Endometrium (tissue), 2 donors: ENCODE measurements at regions not wholly inside any gene's neighbourhood (a gene's known extent, or its start where the extent isn't known, plus 50 kb on each side); places are given as distances from the start of the nearest gene placed in this dataset.

Experiments used
- FAIRE-seq: peaks from 2 replicates; lab custom pipeline; 2012; peaks lifted over from hg19 to GRCh38; lab: Jason Lieb, UNC
- donor health status: control.
- donor health status: control.

DNA sequence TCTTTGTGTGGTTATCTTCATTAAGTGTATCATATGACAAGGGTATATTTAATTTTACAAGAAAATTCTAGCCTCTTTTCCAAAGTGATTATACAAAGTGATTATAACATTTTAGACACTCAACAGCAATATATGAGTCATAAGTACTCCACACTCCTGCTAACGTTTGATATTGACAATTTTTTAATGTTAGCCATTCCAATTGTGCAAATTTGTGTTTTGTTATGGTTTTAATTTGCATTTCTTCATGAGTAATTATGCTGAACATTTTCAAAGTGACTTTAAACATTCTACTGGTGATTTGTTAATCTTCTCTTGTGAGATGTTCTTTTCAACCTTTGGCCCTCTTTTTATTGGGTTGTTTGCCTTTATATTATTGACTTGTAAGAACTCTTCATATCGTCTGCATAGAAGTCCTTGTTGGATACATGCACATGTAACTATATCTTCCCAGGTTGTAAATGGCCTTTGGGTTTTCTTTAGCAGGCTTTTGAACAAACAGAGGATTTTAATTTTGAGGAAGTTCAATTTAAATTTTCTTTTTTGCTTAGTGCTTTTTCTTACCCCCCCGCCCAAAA is 771.6 kb upstream of the ZNF608 start:
- FAIRE-seq, result peak; percentile 35

GRCh38 chr5:125521289-125521688 is 774.9 kb upstream of the ZNF608 start:
- no peak for FAIRE-seq

DNA sequence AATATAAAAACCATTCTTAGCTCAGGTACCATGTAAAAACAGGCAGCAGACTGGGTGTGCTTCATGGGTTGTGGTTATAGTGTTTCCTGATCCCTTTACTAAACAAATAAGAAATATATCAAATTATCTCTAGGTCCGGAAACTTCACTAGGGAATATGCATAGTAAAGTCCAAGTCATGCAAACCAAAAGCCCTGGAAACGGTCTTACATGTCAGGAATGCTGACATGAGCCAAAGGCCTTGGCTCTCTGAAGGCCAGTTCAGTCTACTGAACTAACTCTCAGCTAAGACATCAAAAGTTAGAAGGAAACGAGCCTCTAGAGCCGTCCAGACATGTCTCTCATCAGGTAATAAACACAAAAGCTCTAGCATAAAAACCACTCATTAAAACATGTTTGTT is 778.9 kb upstream of the ZNF608 start:
- FAIRE-seq, result no peak

GRCh38 chr5:125526966-125527365 is 780.5 kb upstream of the ZNF608 start:
- no peak for FAIRE-seq

DNA sequence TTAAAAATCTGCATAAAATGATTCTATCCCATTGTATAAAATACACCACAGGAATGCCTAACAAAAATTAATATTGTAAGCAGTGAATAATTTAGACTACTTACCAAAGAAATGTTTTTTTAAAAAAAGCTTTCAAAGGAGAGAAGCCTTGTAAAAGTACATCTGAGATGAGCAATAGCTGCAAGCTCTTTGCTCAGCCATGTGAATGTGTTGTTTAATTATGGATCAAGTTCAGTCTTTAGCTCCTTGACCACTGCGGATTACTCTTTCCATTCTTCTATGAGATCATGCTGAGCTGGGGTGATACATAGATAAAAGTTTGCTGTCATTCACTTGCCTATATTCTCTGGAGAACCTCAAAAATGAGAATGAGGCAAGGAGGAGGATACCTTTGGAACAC is 782.4 kb upstream of the ZNF608 start:
- no peak for FAIRE-seq

DNA sequence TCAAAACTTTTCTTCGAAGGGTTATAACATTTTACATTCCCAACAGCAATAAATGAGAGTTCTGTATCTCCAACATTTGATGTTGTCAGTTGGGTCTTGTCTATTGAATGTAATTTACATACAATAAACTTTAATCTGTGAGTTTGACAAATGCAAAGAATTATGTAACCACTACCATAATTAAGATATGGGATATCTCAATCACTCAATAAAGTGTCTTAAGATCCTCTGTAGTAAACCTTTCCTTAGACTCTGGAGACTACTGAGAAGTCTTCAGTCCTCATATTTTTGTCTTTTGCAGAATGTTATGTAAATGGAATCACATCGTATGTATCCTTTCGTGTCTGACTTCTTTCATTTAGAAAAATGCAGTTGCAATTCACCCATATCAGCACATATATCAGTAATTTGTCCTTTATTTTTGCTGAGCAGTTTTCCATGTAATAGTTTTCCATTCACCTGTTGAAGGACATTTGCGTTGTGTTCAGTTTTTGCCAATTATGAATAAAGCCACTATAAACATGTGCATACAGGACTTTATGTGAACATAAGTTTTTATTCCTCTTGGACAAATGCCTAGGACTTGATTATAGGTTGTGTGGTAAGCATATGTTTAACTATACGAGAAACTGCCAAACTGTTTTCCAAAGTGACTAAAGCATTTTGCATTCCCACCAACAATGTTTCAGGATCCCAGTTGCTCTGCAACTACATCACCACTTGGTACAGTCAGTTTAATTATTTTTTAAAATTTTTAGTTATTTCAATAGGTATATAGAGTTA is 784.6 kb upstream of the ZNF608 start:
- FAIRE-seq, result no peak

GRCh38 chr5:125536095-125536494 is 789.7 kb upstream of the ZNF608 start:
- no peak for FAIRE-seq

- peak; percentile 96 for FAIRE-seq
These were observed 790.1 kb upstream of the ZNF608 start for GRCh38 chr5:125536582-125536981.

- no peak for FAIRE-seq
These were observed 791.2 kb upstream of the ZNF608 start for GRCh38 chr5:125537661-125538060.

DNA sequence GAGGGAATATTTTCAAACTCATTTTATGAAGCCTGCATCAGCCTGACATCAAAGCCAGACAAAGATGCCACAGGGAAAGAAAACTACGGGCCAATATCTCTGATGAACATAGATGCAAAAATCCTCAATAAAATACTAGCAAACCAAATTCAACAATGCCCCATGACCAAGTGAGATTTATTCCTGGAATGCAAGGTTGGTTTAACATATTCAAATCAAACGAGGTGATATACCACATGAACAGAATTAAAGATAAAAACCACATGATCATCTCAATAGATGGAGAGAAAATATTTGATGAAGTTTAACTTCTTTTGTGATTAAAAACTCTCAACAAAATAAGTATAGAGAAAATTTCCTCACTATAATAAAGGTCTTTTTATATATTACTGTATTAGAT is 792.0 kb upstream of the ZNF608 start:
- FAIRE-seq, result peak; percentile 8

- FAIRE-seq, result no peak
These were observed 794.6 kb upstream of the ZNF608 start for GRCh38 chr5:125541085-125541484.

DNA sequence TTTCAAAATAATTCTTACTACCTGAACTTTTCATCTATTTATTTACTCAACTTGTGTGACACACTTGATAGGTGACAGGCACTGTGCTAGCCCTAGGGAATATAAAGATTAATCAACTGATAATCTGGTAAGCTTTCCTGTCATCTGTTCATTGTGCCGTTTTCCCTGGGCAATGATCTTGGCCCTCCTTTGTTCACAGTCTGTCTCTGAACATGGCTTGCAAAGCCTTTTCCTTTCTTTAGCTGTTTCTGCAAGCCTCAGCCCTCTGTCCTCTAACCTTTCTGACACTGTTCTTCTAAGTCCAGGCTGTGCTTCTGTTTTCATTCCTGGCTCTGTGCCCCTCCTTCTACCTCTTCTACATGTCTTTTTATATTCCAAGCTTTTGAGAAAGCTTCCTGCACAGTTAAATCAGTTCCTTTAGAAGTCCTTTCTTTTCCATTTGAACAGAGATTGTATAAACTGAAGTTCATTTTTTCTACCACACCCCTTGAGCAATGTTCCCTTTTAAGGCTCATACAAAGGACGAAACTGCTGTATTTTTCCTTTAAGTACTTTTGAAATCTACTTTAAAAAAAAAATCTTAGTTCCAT is 803.0 kb upstream of the ZNF608 start:
- FAIRE-seq, result no peak

- no peak for FAIRE-seq
These were observed 803.8 kb upstream of the ZNF608 start for GRCh38 chr5:125550274-125550673.

DNA sequence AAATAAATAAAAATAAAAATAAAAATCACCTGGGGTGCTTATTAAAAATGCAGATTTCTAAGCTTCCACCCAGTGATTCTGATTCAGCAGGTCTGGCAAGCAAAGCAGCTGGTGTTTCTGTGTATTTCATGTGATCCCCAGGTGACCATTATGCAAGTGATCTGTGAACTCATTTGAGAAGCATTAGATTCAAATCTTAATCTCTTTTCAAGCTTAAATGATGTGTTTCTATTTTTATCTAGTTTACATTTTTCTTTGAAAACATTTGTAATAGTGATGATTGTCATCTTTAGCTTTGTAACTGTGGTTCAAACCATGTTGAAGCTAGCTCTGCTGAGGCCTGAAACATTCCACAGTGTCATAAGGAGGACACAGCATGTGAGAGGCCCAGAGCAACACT is 804.8 kb upstream of the ZNF608 start:
- no peak for FAIRE-seq

GRCh38 chr5:125551797-125552196 is 805.4 kb upstream of the ZNF608 start:
- no peak for FAIRE-seq

DNA sequence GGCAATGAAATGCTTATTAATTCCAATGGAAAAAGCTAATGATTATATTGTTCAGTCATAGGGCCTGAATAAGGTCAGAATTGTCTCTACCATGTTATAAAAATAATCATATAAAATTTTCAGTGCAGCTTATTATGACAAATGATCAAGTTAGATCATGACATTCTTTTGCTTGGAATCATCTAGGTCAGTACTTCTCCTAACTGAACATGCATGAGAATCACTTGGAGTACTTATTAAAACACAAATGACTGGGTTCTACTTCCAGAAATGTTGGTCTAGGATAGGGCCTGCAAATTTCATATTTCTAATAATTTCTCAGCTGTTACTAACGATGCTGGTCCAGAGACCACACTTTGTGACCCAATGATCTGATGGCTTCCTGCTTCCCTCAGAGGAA is 806.0 kb upstream of the ZNF608 start:
- FAIRE-seq, result no peak

DNA sequence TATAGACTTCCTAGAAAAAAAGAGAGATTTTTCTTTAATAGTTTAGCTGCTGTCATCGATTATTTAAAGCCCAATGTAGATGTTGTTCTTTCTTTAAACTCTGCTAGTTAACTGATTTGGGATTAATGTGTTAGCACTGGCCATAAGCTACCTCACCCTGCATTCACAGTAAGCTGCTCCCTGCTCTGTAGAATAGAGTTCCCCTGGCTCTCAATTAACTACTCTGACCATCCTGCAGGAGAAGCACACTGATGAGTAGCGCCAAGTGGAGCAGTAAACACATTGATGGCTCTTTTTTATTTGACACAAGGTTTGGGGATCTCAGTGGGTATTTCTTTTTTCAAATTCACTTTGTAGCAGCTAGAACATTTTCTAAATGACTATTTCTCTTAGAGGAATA is 807.9 kb upstream of the ZNF608 start:
- FAIRE-seq, result no peak

GRCh38 chr5:125555591-125555990 is 809.2 kb upstream of the ZNF608 start:
- FAIRE-seq, result no peak

- FAIRE-seq, result no peak
These were observed 811.6 kb upstream of the ZNF608 start for GRCh38 chr5:125558016-125558415.

- FAIRE-seq, result no peak
These were observed 812.0 kb upstream of the ZNF608 start for GRCh38 chr5:125558466-125558865.

- no peak for FAIRE-seq
These were observed 812.9 kb upstream of the ZNF608 start for GRCh38 chr5:125559296-125559695.

DNA sequence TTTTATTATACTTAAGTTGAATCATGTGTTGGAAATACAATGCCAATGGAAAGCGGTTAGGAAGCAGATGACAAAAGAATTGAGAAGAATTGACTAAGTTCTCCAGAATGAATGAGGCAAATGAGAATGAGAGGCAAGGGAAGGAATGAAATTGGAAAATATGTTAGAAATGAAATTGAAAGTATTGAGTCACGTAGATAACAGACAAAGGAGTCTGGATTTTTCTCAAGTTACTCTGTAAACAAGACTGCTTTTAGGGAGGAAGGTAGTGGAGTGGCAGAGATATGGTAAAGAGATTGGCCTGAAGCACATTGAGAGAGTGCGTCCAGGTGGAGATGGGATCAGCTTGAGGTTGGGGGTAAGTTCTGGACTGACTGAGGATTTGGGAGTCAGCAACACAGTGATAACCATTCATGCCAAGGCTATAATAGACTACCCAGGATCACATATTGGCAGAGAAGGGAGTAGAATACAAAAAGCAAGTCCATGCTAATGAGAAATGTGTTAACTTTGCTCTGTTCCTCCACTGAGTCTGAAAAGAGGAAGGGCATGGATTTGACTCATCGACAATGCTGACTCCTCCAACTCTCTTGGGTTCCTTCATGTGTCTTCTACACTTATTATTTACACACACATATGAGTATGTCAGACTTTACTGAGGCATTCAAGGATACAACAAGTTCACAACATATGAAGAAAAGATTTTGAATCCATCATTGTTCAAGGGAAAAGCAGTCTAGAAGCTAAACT is 814.2 kb upstream of the ZNF608 start:
- no peak for FAIRE-seq
